ENCODE measurements at regions not wholly inside any gene's neighbourhood (a gene's known extent, or its start where the extent isn't known, plus 50 kb on each side); places are given as distances from the start of the nearest gene placed in this dataset.

DNA sequence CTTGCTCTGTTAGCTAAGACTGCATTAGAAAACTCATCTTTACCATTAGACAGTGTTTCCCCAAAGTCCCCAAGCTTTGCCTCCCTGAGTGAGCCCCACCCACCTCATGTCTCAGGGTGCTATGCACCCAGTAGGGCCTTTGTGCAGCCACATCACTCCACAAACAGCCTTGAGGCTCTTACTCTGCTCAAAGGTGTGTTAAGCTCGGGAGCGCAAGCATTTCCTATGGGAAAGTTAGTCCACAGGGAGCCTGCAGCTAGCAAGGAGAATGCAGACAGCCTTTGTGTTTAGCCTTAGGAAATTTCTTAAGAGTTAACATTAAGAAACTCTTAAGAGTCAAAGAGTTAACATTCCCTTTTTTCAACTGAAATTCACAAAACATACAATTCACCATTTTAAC is 278.8 kb downstream of the AJAP1 start:
- DNase-seq: no peak

GRCh38 chr1:4932311-4933030 is 278.1 kb downstream of the AJAP1 start:
- no peak for DNase-seq

DNA sequence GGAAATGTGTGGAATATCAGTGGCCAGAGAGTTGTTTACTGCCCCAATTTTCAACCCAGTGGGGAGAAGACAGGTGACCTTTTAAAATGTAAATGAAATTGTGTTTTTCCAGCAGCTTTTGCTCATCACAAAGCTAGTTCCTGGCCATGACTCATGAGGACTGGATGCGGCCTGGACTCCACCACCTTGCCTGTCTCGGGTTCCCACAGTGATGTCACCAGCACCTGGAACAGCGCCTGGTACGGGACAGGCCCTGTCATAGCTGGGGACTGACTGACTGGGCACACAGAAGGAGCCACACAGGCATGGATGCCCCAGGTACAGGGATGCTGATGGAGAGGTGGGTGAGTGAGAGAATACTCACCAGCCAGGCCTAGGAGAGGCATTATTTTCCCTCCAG is 277.1 kb downstream of the AJAP1 start:
- DNase-seq: no peak

- no peak for DNase-seq
Observed at GRCh38 chr1:4928186-4928585, 273.8 kb downstream of the AJAP1 start.

GRCh38 chr1:4924356-4924755 is 269.9 kb downstream of the AJAP1 start:
- DNase-seq: no peak

DNA sequence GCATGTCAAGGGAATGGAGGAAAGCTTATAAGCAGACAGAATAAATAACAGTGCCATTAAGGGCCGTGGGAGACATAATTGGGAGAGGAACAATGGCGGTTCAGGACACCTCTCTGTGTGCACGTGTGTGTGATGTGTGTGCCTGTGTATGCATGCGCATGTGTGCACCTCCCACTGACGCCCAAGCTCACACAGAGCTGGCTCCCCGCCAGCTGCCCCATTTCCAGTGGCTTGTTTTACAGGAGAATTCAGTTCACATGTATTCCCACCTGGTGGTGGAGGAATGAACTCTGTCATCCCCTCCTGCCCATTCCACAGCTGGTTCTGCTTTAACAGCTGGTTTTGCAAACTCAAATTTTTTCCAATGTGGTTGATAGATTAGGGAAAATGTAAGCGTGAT is 262.2 kb downstream of the AJAP1 start:
- no peak for DNase-seq

DNA sequence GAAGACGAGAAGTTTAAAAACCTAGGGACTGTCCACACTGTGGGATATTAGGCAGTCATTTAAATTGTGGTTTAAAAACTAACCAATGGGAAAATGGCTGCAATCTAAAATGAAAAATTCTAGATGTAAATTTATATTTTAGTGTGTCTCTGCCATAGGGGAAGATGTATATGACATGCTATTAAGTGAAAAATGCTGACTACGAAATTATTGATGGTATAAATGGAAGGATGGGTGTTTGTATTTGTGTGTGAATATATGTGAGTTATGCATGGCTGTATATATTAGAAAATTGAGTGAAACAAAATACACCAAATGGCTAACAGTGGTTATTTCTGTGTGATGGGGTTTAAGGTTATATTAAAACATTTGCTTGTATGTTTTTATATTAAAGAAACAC is 260.7 kb downstream of the AJAP1 start:
- no peak for DNase-seq

DNA sequence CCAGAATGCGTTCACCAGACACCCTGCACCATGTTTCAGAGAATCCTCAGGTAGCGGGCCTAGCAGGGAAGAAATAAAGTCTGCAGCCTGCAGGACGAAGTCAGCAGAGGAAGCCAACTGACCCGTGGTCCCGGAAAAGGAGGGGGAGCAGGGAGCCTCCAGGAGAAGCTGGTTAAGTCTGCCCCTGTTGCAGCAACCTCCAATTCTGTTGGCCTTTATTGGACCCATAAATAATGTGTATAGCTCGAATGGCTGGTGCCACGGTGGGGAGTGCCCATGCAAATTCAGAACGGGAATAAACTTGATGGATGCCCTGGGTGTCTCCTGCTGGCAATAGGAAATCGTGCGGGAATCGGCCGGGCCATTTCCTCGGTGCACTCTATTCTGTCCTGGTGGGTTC is 254.1 kb downstream of the AJAP1 start:
- DNase-seq: no peak

- no peak for DNase-seq
Observed at GRCh38 chr1:4894566-4894965, 240.2 kb downstream of the AJAP1 start.

DNA sequence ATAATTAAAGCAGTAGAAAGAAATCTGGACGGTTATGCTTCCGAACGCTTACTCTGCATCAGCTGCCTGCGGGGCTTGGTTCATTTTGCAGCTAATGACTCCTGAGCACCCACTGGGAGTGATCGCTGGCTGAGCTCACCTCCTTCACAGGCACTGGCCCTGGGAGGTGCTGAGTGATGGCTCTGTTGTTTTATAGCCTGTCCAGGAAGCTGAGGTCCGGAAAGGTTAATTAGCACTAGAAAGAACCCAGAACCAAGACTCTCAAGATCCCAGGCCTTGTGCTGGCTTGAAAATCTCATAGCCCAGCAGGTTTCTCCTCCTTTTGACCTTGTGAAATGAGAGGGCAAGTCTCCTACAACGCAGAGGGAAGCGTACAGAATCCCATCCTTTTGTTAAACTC is 226.2 kb downstream of the AJAP1 start:
- DNase-seq: no peak

DNA sequence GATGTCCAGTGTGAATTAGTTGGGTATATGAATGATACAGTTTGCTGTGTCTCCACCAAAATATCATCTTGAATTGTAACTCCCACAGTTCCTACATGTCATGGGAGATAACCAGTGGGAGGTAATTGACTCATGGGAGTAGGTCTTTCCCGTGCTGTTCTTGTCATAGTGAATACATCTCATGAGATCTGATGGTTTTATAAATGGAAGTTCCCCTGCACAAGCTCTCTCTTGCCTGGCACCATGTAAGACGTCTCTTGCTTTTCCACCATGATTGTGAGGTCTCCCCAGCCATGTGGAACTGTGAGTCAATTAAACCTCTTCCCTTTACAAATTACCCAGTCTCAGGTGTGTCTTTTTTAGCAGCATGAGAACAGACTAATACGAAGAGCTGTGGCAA is 223.0 kb downstream of the AJAP1 start:
- DNase-seq: no peak

GRCh38 chr1:4871373-4871772 is 217.0 kb downstream of the AJAP1 start:
- no peak for DNase-seq

DNA sequence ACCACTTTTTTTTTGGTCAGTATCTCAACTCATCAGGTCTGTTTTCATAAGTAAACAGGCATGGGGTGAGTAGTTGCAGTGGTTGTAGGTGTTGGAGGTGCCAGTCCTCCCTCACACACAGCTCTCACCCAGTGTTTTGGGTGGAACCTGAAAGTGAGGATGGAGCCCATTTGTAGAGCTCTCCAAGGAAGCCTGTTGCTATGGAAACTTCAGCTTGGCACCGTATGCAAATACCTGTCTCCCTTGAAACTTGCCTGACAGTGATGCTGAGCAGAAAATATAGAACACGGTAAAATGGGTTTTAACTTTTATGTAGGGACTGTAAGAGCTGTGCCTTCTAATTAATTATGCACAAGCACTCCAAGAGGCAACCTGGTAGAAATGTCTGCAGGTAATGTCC is 214.1 kb downstream of the AJAP1 start:
- DNase-seq: no peak

DNA sequence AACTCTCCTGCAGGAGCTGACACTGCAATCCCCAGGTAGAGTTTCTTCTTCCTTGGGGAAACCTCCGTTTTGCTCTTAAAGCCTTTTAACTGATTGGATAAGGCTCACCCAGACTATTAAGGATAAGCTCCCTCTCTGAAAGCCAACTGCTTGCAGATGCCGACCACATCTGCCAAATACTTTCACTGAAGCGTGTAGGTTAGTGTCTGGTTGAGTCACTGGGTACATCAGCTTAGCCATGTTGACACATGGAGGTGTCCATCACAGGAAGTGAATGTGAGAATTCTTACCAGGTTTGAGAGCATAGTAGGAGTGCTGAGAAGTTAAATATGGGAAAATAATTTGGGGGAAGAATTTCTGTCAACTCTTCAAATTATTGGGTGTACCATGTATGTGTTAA is 202.0 kb downstream of the AJAP1 start:
- DNase-seq: no peak

GRCh38 chr1:4854367-4854766 is 200.0 kb downstream of the AJAP1 start:
- no peak for DNase-seq

GRCh38 chr1:4853904-4854303 is 199.5 kb downstream of the AJAP1 start:
- no peak for DNase-seq

DNA sequence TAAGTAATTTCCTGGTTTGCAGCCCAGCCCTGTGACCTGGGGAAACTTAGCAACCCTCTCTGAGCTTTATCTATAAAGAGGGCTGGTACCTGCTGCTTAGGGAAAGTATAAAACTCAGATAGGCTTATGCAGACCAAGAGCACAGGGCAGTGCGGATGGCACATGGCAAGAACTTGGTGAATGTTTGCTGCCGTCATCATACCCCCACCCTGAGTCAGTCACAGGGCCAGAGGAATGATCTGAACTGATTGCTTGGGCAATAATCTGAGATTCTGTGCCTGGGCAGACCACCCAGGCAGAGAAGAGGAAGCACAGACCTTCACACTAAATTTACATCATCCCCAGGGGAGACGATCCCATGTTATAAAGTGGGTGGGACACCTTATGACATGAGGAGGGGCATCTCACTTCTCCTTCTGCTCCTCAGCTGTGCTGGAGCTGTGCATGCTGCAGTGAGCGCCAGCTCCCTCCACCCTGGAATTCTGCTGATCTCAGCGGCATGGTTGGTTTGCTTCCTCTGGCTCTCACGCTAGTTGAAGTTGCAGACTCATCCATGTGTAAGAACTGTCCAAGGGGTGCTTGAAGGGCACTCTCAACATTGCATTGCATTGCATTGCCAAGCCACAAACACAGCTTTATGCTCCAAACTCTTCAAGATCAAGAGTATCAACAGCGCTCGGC is 197.1 kb downstream of the AJAP1 start:
- no peak for DNase-seq

- no peak for DNase-seq
Observed at GRCh38 chr1:4848431-4848830, 194.0 kb downstream of the AJAP1 start.

DNA sequence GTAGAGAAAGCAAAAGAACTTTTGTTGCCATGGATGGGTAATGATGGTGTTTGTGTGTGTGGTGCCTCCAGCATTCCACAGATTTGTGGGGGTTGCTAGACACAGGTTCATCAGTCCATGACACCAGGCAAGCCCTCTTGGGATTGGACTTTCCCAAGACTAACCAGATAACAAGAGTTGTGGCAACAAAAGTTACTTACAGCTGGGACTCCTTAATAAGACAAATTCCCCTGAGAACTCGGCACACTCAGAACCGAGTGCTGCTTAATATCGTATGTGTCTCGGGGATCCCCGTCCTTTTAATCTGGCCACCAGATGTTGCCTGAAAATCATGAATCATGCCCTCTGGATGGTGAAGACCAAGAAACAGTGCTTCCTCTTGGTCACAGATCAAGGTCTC is 193.3 kb downstream of the AJAP1 start:
- DNase-seq: no peak

All from activated CD4-positive, alpha-beta T cell treated with anti-CD3 and anti-CD28 coated beads, Interleukin-2, amount 50 U/mL, for 4 hours (primary cell).